ENCODE measurements at regions not wholly inside any gene's neighbourhood (a gene's known extent, or its start where the extent isn't known, plus 50 kb on each side); places are given as distances from the start of the nearest gene placed in this dataset.

- H2AFZ ChIP-seq, result no peak overlapping the region
- no peaks in the 10 kb centered on the region; the same call in 1 of the 2 replicates for H4K20me1 ChIP-seq (replicated peaks; ENCODE audit: insufficient read depth)
- no peak overlapping the region for H3K4me2 ChIP-seq
- ATAC-seq (no peak), DNase-seq (ENCODE audit: low spot score) (no peak)
- no peaks in the 10 kb centered on the region; the same call in 2 of the 3 replicates for H3K9me3 Mint-ChIP-seq
- H3F3A ChIP-seq (replicated peaks; ENCODE audit: low read depth), result no peaks in the 10 kb centered on the region
- H3K27me3 ChIP-seq (ENCODE audit: insufficient read depth), result no peaks in the 10 kb centered on the region
- TF ChIP-seq EZH2phosphoT487 (IDR thresholded peaks at IDR 0.05; ENCODE audit: unreplicated experiment) (no peak), ZNF114 (CRISPR knock-in tag; IDR thresholded peaks at IDR 0.05) (no peak)
- H3K36me3 ChIP-seq (ENCODE audit: insufficient read depth), result no peaks in the 10 kb centered on the region
- no peaks in the 10 kb centered on the region for H3K79me2 ChIP-seq (replicated peaks; ENCODE audit: insufficient read depth)
- no peak overlapping the region for H3K4me3 ChIP-seq
- peaks cover 6% of the 10 kb centered on the region; the same call in 1 of the 2 replicates for H3K9me2 ChIP-seq (ENCODE audit: insufficient read depth)
- H3K27ac Mint-ChIP-seq, result no peak overlapping the region
- H3K4me1 Mint-ChIP-seq, result no peaks in the 10 kb centered on the region
- H3K36me3 Mint-ChIP-seq (ENCODE audit: low read depth), result no peaks in the 10 kb centered on the region
- no peaks in the 10 kb centered on the region for H3K4me1 ChIP-seq (ENCODE audit: insufficient read depth)
- H3K27ac ChIP-seq (ENCODE audit: low read depth), result no peak overlapping the region
- H3K4me3 Mint-ChIP-seq, result no peak overlapping the region
- H3K27me3 Mint-ChIP-seq (ENCODE audit: insufficient read depth, low read depth, poor library complexity), result peaks cover 3% of the 10 kb centered on the region
Observed at GRCh38 chr7:47198159-47198558, 383.8 kb downstream of the TNS3 start.

GRCh38 chr7:47197486-47197885 lies 384.4 kb downstream of the TNS3 start:
- Histone ChIP-seq H3K4me1 (ENCODE audit: insufficient read depth) (no peaks in the 10 kb centered on the region), H2AFZ (no peak overlapping the region), H3K27me3 (ENCODE audit: insufficient read depth) (no peaks in the 10 kb centered on the region), H3K27ac (ENCODE audit: low read depth) (no peak overlapping the region), H3K9me2 (ENCODE audit: insufficient read depth) (peaks cover 6% of the 10 kb centered on the region; the same call in 1 of the 2 replicates), H3K79me2 (replicated peaks; ENCODE audit: insufficient read depth) (no peaks in the 10 kb centered on the region), H4K20me1 (replicated peaks; ENCODE audit: insufficient read depth) (no peaks in the 10 kb centered on the region; the same call in 1 of the 2 replicates), H3K36me3 (ENCODE audit: insufficient read depth) (no peaks in the 10 kb centered on the region), H3K4me2 (no peak overlapping the region), H3F3A (replicated peaks; ENCODE audit: low read depth) (no peaks in the 10 kb centered on the region), H3K4me3 (no peak overlapping the region)
- ATAC-seq, result no peak
- TF ChIP-seq ZNF462 (CRISPR knock-in tag; IDR thresholded peaks at IDR 0.05) (no peak), ETS1 (IDR thresholded peaks at IDR 0.05) (no peak), CREB1 (CRISPR knock-in tag; IDR thresholded peaks at IDR 0.05; ENCODE audit: low read depth) (no peak), JUNB (IDR thresholded peaks at IDR 0.05; ENCODE audit: unreplicated experiment) (no peak), EZH2phosphoT487 (IDR thresholded peaks at IDR 0.05; ENCODE audit: unreplicated experiment) (no peak), REST (IDR thresholded peaks at IDR 0.05; ENCODE audit: unreplicated experiment) (no peak), STAT1 (IDR thresholded peaks at IDR 0.05; ENCODE audit: unreplicated experiment) (no peak), CTCF (conservative IDR thresholded peaks at IDR 0.05; ENCODE audit: low read depth in 2 of 2) (no peak)
- no peaks in the 10 kb centered on the region; the same call in 2 of the 3 replicates for H3K9me3 Mint-ChIP-seq
- no peak overlapping the region for H3K4me3 Mint-ChIP-seq
- no peaks in the 10 kb centered on the region for H3K4me1 Mint-ChIP-seq
- H3K27ac Mint-ChIP-seq, result no peak overlapping the region
- no peaks in the 10 kb centered on the region for H3K36me3 Mint-ChIP-seq (ENCODE audit: low read depth)
- DNase-seq (ENCODE audit: low spot score), result no peak
- peaks cover 3% of the 10 kb centered on the region for H3K27me3 Mint-ChIP-seq (ENCODE audit: insufficient read depth, low read depth, poor library complexity)
